SK-N-SH treated with all-trans-retinoic acid at 6 μM for 48 hours (cell line): ENCODE measurements at regions not wholly inside any gene's neighbourhood (a gene's known extent, or its start where the extent isn't known, plus 50 kb on each side); places are given as distances from the start of the nearest gene placed in this dataset.
"Not testable (repeated sequence)": the region's sequence is repeated elsewhere in the genome, so short reads cannot be mapped to it uniquely, and the experiment has no call there.

Source experiments
- ARNTL ChIP-seq: fragments of 450-650 bp; formaldehyde crosslinking; IDR thresholded peaks from 2 replicates; pipeline ENCODE4 v1.5.0; 2020; ENCODE audit warnings: low read depth, mild to moderate bottlenecking, moderate library complexity, borderline replicate concordance
- PATZ1 ChIP-seq: fragments of 250-450 bp; sonication (Bioruptor Pico); IDR thresholded peaks from 2 replicates; pipeline ENCODE4 v1.8.0; 2020; ENCODE audit warnings: mild to moderate bottlenecking, moderate library complexity, borderline replicate concordance
- TCF4 ChIP-seq: fragments of 250-450 bp; sonication (Bioruptor Pico); IDR thresholded peaks from 2 replicates; pipeline ENCODE4 v1.8.0; 2021; ENCODE audit warnings: mild to moderate bottlenecking, moderate library complexity, borderline replicate concordance
- TOX ChIP-seq: fragments of 250-450 bp; sonication (Bioruptor Pico); IDR thresholded peaks from 2 replicates; pipeline ENCODE4 v1.8.0; 2021; ENCODE audit warnings: mild to moderate bottlenecking, moderate library complexity, borderline replicate concordance
- ZFP3 ChIP-seq: fragments of 250-450 bp; sonication (Bioruptor Pico); IDR thresholded peaks from 2 replicates; pipeline ENCODE4 v1.5.0; 2020; ENCODE audit warnings: mild to moderate bottlenecking, moderate library complexity
- ZNF70 ChIP-seq: fragments of 450-650 bp; formaldehyde crosslinking; IDR thresholded peaks from 2 replicates; pipeline ENCODE4 v1.5.0; 2020; ENCODE audit warnings: mild to moderate bottlenecking, moderate library complexity

DNA sequence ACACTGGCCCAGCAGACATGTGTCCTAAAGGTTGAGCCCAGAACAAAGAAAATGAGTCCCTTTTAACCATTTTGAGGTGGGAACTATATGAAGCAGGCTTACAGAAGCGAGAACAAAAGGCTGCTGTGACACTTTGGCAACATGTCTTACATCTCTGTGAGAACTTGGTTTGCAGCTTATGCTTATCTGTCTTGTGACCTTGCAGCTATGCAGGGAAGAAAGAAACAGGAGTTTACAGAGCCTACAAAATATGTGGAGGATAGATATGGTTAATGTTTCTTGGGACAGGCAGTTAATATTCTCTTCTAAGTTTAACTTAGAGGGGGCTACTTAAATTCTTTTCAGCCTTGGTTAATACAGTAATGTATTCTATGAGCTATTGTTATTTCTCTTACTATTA is 209.1 kb downstream of the PTH2R start:
- not testable (repeated sequence) for TF ChIP-seq PATZ1; ZFP3 (CRISPR knock-in tag); TCF4 (CRISPR knock-in tag); TOX (CRISPR knock-in tag); ZNF70 (CRISPR knock-in tag); ARNTL (CRISPR knock-in tag)
